GM12891 (cell line): ENCODE measurements at regions not wholly inside any gene's neighbourhood (a gene's known extent, or its start where the extent isn't known, plus 50 kb on each side); places are given as distances from the start of the nearest gene placed in this dataset.

Experiments used
- POLR2A ChIP-seq: IDR thresholded peaks from 2 replicates; pipeline ENCODE4 v1.6.1; 2011; ENCODE audit warnings: low read depth, low read length, control low read depth
- TAF1 ChIP-seq: IDR thresholded peaks from 2 replicates; pipeline ENCODE4 v1.6.1; 2011; ENCODE audit warnings: low read depth, low read length, control low read depth

GRCh38 chr1:115558275-115558674 is 83.5 kb upstream of the VANGL1 start:
- TF ChIP-seq POLR2A = no peak
- no peak for TF ChIP-seq TAF1
